ENCODE measurements at regions not wholly inside any gene's neighbourhood (a gene's known extent, or its start where the extent isn't known, plus 50 kb on each side); places are given as distances from the start of the nearest gene placed in this dataset.

DNA sequence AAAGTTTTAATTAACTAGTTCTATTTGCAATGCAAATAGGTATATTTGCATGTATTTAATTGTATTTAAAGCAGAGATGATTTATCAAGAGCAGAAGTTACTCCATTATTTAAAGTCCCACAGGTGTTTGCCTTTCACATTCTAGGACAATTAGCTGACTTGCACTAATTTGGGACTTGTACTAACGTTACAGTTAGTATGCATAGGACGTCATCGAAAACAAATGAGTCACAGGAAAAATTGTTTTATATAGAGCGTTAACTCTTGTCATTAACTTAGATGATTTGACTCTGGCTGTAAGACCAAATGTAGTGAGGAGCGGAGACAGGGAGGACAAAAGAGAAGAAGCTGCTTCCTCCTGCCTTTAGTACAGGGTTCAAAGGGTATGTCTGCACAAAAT lies 126.1 kb upstream of the IFNE start:
- TF ChIP-seq, protein P1, sequence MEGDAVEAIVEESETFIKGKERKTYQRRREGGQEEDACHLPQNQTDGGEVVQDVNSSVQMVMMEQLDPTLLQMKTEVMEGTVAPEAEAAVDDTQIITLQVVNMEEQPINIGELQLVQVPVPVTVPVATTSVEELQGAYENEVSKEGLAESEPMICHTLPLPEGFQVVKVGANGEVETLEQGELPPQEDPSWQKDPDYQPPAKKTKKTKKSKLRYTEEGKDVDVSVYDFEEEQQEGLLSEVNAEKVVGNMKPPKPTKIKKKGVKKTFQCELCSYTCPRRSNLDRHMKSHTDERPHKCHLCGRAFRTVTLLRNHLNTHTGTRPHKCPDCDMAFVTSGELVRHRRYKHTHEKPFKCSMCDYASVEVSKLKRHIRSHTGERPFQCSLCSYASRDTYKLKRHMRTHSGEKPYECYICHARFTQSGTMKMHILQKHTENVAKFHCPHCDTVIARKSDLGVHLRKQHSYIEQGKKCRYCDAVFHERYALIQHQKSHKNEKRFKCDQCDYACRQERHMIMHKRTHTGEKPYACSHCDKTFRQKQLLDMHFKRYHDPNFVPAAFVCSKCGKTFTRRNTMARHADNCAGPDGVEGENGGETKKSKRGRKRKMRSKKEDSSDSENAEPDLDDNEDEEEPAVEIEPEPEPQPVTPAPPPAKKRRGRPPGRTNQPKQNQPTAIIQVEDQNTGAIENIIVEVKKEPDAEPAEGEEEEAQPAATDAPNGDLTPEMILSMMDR (IDR thresholded peaks at IDR 0.05; ENCODE audit: low read depth, low read length, missing input control): no peak
- no peak for TF ChIP-seq RXRA (IDR thresholded peaks at IDR 0.05)
- TF ChIP-seq NR2F2 (IDR thresholded peaks at IDR 0.05): no peak
- TF ChIP-seq, protein P2, sequence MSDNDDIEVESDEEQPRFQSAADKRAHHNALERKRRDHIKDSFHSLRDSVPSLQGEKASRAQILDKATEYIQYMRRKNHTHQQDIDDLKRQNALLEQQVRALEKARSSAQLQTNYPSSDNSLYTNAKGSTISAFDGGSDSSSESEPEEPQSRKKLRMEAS (IDR thresholded peaks at IDR 0.05): no peak
- TF ChIP-seq SP1 (IDR thresholded peaks at IDR 0.05): no peak
- no peak for TF ChIP-seq RAD21 (IDR thresholded peaks at IDR 0.05)
- TF ChIP-seq, protein P3, sequence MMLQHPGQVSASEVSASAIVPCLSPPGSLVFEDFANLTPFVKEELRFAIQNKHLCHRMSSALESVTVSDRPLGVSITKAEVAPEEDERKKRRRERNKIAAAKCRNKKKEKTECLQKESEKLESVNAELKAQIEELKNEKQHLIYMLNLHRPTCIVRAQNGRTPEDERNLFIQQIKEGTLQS (IDR thresholded peaks at IDR 0.05): no peak
- no peak for TF ChIP-seq HNF4G (IDR thresholded peaks at IDR 0.05)
- TF ChIP-seq TAF1 (conservative IDR thresholded peaks at IDR 0.05): no peak
- no peak for TF ChIP-seq YY1 (IDR thresholded peaks at IDR 0.05)
- TF ChIP-seq EGR1 (IDR thresholded peaks at IDR 0.05; ENCODE audit: low read depth in 2 of 2): no peak

Data from liver (tissue), 3 donors.